ENCODE measurements at regions not wholly inside any gene's neighbourhood (a gene's known extent, or its start where the extent isn't known, plus 50 kb on each side); places are given as distances from the start of the nearest gene placed in this dataset.
"Not testable (repeated sequence)": the region's sequence is repeated elsewhere in the genome, so short reads cannot be mapped to it uniquely, and the experiment has no call there.

- no peak for DNase-seq (ENCODE audit: low read depth in 2 of 2)
Observed at GRCh38 chr16:6728381-6728780, 604.3 kb upstream of the RBFOX1 start.

GRCh38 chr16:6726621-6727020, 606.0 kb upstream of the RBFOX1 start:
- no peak for DNase-seq (ENCODE audit: low read depth in 2 of 2)

DNA sequence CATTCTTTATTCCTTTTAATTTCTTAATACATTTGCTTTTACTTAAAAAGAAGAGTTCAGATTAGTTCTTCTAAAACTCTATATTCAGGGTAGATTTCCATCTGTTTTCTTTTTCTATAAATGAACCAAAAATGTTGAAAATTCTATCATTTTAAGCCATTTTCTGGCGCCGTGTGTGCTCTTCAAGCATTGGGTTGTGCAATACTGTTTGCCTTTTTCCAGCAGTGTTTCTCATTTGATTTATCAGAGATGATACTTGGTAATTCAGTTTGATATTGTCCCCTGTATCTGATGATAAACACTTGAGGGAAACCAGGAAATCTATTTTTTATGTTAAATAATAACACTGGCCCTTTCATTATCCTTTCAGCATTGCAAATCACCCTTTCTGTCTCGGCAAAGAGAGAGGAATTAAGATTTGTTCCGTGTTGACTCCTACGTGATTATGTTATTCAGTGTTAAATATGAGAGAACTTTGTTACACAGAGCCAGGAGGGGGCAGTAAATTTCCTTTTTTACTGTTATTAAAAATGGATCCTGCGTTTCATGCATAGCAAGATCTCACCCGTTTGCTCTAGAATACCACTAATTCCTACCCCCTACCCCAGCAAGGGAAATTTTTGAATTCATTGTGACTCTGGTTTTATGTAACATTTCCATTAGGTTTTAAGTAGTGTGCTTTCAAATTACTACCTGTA, 606.9 kb upstream of the RBFOX1 start:
- no peak for DNase-seq (ENCODE audit: low read depth in 2 of 2)

GRCh38 chr16:6725206-6725605, 607.4 kb upstream of the RBFOX1 start:
- DNase-seq (ENCODE audit: low read depth in 2 of 2) = not testable (repeated sequence)

GRCh38 chr16:6722786-6723185, 609.9 kb upstream of the RBFOX1 start:
- no peak for DNase-seq (ENCODE audit: low read depth in 2 of 2)

- no peak for DNase-seq (ENCODE audit: low read depth in 2 of 2)
Observed at GRCh38 chr16:6714510-6714909, 618.1 kb upstream of the RBFOX1 start.

DNA sequence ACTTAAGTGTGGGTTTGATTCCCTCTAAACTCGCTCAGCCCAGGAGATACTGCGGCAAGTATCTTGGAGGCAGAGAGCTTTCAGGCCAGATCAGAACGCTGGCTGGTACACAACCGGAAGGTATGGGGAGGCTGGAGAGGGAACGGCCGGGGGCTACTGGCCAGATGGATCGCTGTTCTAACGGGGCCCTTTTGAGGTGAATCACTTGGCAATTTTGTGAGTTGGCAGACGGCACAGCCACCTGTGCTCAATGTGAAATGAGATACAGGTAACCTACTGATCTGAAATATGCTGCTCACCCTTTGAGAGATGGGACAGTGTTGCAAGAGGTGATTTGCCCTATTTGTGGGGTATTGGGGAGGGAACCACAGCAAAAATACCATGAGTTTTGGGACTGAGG, 622.9 kb upstream of the RBFOX1 start:
- DNase-seq (ENCODE audit: low read depth in 2 of 2) = no peak

- DNase-seq (ENCODE audit: low read depth in 2 of 2) = no peak
Observed at GRCh38 chr16:6708576-6709215, 623.9 kb upstream of the RBFOX1 start.

- DNase-seq (ENCODE audit: low read depth in 2 of 2) = no peak
Observed at GRCh38 chr16:6704306-6704930, 628.2 kb upstream of the RBFOX1 start.

- no peak for DNase-seq (ENCODE audit: low read depth in 2 of 2)
Observed at GRCh38 chr16:6701096-6701495, 631.5 kb upstream of the RBFOX1 start.

DNA sequence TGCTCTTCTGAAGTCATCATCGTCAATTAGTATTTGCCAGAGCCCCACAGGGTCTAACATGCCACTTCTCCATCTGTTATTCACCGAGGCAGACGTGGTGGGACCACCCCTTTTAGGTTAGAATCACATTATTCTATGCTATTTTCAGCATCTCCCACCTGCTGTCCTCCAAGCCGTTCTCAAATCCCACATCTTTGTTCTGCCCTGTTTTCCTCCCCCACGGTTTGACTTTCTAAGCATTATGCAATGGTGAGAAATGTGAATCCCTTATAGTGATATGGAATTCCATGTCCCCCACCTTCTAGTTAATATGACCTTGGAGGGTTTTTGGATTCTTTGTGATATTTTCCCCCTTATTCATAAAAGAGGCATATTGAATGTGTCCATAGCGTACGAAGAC, 634.1 kb upstream of the RBFOX1 start:
- no peak for DNase-seq (ENCODE audit: low read depth in 2 of 2)

DNA sequence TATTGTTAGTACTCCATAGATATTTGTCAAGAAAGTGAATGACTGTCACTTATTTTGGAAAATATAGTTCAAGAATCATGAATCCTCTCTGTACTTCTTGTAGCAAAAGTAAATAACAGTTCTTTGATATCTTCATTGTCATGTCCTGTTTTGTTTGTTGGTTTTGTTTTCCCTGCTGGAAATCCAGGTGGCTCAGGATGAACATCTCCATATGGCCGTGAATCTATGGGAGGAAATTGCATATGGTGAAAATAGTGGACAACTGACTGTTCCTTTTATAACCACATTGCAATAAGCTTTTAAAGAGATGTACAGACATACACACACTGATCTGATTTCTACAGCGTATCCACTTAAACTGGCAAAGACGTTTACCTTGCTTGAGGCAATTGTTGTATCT, 637.0 kb upstream of the RBFOX1 start:
- no peak for DNase-seq (ENCODE audit: low read depth in 2 of 2)

DNA sequence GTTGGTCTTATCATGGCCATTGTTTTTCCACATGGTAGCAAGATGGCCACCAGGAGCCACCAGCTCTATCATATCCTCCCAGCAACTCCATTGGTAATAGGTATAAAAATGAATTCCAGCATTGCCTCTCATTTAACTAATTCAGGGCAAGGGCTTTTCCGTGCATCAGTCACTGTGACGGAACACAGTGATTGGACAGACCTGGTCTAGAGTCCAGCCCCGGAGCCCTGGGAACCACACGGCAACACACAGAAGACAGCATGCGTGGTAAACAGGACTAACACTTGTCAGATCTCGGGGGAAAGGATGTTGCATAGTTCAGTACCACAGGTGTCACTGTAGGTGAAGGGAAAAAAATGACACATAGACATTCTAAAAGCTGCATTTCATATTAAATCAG, 638.0 kb upstream of the RBFOX1 start:
- no peak for DNase-seq (ENCODE audit: low read depth in 2 of 2)

DNA sequence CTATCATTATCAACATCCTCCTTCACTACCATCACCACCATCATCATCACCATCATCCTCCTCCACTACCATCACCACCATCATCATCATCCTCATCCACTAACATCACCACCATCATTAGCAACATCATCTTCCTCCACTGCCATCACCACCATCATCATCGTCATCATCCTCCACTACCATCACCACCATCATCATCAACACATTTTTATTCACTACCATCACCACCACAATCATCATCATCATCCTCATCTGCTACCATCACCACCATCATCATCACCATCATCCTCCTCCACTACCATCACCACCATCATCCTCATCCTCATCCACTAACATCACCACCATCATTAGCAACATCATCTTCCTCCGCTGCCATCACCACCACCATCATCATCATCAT, 639.2 kb upstream of the RBFOX1 start:
- not testable (repeated sequence) for DNase-seq (ENCODE audit: low read depth in 2 of 2)

GRCh38 chr16:6692874-6693273, 639.8 kb upstream of the RBFOX1 start:
- no peak for DNase-seq (ENCODE audit: low read depth in 2 of 2)

DNA sequence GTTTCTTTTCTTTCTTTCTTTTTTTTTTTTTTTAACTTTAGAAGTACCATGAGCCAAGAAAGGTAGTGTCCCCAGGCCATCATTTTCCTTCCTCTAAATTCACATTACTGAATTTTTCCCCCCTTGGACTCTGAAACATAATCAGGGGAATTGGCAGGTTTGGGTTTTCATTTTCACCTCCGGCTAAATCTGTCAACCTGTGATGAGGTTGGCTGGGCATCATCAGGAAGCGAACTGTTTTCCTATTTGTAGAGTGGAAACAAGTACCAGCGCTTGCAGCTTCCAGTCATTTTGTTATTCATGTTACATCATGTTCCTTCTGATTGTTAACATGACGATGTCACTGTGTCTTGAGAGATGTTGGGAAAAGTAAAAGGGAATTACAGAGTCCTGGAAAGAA, 641.9 kb upstream of the RBFOX1 start:
- no peak for DNase-seq (ENCODE audit: low read depth in 2 of 2)

GRCh38 chr16:6689643-6690042, 643.0 kb upstream of the RBFOX1 start:
- DNase-seq (ENCODE audit: low read depth in 2 of 2) = no peak

DNA sequence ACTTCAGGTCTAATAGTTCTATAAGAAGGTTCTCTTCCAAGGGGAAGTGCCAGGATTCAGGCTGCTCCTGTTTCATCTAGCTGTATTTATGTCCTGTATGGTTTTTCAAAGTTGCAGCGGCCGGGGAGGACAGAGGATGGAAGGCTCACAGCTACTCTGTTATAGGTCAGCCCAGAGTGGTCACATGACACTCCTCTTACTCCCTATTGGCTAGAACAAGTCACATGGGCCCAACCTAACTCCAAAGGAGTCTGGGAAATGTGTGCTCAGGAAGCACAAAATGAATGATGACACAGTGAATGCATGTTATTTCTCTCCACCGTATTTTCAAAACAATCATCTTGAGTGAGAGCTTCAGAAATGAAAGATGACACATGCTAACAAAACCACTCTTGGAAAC, 645.1 kb upstream of the RBFOX1 start:
- DNase-seq (ENCODE audit: low read depth in 2 of 2) = no peak

DNA sequence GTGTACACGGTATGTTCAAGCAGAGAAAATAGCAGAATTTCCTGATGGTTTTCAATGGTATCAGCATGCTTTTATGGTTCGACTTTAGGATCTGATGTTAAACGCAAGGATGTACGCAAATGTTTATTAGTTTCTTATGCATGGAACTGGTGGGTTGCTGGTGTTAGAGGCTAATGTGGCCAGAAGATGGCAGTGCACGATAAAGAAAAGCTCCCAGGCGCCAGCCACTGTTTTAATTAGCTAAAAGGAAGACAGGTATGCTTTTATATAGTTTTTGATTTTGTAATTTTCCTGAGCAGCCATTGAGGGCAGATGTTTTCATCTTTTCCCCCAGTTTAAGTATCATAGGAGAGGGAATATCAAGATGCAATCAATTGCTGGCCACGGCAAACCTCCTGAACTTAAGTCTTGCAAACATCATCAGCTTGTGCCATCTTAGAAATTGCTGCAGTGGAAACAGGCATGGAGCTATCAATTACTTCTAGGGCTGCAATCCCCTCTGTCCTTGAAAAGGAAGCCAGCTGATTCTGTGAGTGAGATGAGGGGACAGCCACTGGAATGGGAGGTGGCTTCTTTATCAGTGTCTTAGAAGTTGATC, 648.5 kb upstream of the RBFOX1 start:
- no peak for DNase-seq (ENCODE audit: low read depth in 2 of 2)

- no peak for DNase-seq (ENCODE audit: low read depth in 2 of 2)
Observed at GRCh38 chr16:6682142-6682811, 650.4 kb upstream of the RBFOX1 start.

DNA sequence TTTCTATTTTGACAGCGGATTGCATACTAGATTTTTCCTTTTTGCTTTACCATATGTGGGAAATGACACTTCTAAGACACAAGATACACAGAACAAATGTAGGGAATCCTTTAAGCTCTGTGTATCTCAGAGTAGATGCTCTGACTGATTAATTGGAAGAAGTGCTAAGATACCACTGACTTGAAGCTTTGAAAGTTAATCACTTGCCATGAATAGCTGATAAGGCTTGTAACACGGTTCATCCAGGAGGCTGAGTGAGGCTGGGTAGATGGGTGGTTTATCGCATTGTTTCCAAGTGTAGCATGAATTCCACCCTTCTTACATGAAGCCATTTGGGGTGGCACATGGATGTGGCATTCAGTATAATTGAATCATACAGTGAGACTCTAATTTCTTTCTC, 654.1 kb upstream of the RBFOX1 start:
- no peak for DNase-seq (ENCODE audit: low read depth in 2 of 2)

GRCh38 chr16:6674071-6674470, 658.6 kb upstream of the RBFOX1 start:
- no peak for DNase-seq (ENCODE audit: low read depth in 2 of 2)

All from fibroblast of skin of left biceps (primary cell).